Hematopoietic multipotent progenitor cell (in vitro differentiated cells): ENCODE measurements at regions not wholly inside any gene's neighbourhood (a gene's known extent, or its start where the extent isn't known, plus 50 kb on each side); places are given as distances from the start of the nearest gene placed in this dataset.

Source experiments
- DNase-seq, 3 donors: peaks; one replicate each; pipeline ENCODE4 v3.0.0-alpha.2; 2011 to 2015; ENCODE audit warnings: low read depth in 2 of 3, low spot score in 2 of 3

- DNase-seq: no peak
Observed at GRCh38 chr2:37471104-37471503, 126.7 kb downstream of the QPCT start.

- no peak for DNase-seq
Observed at GRCh38 chr2:37471994-37472393, 127.6 kb downstream of the QPCT start.

DNA sequence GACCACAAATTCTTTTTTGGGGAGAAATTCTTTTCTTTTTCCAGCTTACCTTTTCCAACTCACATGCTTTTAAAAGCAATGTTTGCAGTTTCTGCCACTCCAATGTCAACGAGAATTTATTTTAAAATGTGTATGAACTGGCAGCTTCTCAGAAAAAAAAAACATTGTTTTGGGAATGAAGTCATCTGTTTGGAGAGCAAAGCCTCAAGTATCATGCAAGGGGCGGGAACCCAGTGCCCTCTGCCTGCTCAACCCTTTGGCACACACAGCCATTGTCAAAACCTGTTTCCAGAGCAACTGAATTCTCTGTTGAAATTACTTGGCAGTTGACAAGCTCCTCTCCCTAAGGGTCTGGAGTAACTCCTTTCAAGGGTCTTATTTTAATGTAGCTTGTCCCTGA is 128.5 kb downstream of the QPCT start:
- no peak for DNase-seq

GRCh38 chr2:37476411-37476810 is 132.0 kb downstream of the QPCT start:
- DNase-seq: no peak

- DNase-seq: no peak
Observed at GRCh38 chr2:37477921-37478320, 133.5 kb downstream of the QPCT start.

DNA sequence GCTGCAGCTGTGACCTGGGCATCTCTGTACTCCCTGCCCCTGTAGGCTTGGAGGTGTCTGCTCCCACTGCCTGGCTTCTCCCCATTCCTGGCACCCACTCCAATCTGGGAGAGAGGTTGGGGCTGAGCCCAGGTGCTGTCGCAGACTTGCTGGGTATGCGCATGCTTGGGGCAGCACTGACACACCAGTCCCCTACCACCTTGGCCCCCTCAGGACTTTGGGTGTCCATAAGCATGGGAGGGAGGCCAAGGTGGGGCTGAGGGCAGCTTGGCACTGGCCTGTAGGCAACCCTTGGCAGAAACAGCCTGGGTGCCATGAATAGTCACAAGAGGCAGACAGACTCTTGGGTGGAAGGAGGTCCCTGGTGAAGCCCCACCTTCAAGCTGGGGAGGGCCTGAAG is 136.8 kb downstream of the QPCT start:
- DNase-seq: no peak

DNA sequence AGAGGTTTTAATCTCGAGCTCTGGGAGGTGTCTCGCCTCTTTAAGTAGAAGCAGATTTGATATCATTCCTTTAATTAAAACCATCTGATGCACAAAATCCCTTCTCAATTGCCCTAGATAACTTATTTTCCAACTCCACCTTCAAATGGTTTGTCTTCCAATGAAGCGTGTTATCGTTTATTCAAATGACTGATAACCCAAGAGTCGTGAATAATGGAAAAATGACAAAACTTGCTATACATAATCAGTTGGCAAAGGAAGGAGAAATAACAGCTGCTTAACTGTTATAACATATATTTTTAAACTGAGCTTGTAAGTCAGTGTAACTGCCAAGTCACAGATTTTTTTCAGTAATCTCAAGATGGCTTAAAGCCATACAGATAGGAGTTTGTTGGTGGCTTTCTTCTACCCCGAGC is 144.6 kb downstream of the QPCT start:
- no peak for DNase-seq

GRCh38 chr2:37489536-37489935 is 145.1 kb downstream of the QPCT start:
- DNase-seq: no peak

GRCh38 chr2:37493425-37493824 is 149.0 kb downstream of the QPCT start:
- DNase-seq: no peak

GRCh38 chr2:37499113-37499512 is 154.7 kb downstream of the QPCT start:
- DNase-seq: no peak

DNA sequence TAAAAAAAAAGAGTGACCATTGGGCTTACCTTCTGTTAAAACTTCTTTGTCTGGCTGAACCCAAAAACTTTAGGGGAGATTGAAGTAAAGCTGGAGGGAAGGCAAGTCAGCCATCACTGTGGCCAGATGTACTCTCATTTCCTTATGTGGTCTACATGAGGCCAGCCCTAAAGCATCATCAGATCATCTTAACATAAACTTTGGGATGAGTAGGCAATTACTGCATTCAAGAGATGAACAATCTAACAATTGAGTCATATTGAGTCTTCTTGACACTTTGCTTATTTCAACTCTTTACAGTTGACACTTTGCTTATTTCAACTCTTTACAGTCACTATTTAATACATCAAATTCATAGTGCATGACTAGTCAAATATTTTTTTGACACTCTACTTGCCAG is 155.6 kb downstream of the QPCT start:
- peak in 1 of 3 donors; percentile 5 for DNase-seq

DNA sequence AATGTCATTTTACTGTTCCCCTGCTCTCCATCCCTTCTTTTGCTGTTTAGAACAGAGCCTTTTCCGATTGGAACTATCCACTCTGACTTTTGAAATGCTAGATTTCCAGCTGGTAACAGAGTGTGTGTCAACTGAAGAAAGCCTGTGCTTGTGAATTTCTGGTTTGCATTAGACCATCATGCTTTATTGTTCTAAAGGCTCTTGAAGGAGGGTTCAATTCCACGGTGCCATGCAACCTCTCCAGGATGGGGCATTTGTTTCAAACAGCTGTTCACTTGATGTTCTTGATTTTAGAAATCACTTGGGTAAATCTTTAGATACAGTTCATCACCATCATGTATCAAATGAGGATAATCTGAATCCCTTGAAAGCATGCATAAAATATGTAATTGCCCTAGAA is 156.7 kb downstream of the QPCT start:
- DNase-seq: no peak

- no peak for DNase-seq
Observed at GRCh38 chr2:37506407-37507050, 162.1 kb downstream of the QPCT start.

DNA sequence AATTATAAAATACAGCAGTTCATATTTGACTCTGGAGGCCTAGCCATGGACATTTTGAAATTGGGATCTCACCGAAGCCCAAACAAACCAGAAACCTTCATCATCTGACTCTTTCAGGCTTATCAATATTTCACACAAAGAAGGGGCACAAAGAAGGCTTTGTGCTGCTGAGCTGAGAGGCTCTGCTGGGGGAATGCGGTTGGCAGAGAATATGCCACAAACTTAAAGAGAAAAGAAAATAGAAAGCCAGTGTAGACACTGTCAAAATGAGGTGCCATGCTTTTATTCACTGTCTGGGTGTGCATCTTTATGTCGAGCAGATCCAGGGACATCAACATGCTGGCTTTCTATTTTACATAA is 162.6 kb downstream of the QPCT start:
- no peak for DNase-seq

DNA sequence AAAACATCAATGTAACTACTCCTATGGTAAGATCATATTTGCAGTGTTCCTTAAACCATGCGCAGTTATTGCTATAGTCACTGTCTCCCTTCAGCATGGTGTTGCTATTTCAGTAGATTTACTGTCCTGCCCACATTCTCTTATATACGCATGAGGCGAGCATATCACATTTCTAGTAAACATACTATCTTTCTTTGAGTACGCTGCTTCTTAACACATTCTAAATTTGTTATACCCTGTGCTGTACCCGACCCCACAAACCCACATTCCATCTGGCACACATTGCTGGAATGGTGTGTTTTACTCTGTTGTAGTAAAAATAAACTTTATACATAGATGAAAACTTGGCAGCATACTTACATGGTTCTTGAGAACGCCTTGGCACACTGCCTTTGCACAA is 163.3 kb downstream of the QPCT start:
- no peak for DNase-seq

DNA sequence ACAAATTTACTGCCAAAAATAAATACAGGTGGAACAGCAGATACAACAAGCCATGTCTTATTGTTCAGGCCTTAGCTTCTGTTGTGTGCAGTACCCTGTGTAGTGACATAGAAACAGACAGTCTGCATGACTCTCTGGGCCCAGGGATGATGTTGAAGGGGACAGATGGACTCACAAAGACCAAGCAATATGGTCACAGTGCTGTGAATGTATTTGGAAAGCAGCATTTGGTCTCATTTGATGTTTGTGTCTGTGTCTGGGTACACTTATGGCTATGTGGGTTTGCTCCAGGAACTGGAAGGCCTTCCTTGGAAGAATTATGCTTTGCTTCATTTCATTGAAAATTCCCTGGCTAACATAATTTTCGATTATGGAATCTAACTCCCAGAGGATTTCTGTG is 158.5 kb downstream of the CDC42EP3 start:
- no peak for DNase-seq

- no peak for DNase-seq
Observed at GRCh38 chr2:37523814-37524362, 147.6 kb downstream of the CDC42EP3 start.

- no peak for DNase-seq
Observed at GRCh38 chr2:37526323-37526722, 145.1 kb downstream of the CDC42EP3 start.

GRCh38 chr2:37526856-37527255 is 144.6 kb downstream of the CDC42EP3 start:
- no peak for DNase-seq

GRCh38 chr2:37527361-37527760 is 144.1 kb downstream of the CDC42EP3 start:
- DNase-seq: peak in 2 of 3 donors; percentile 5 to 65

- no peak for DNase-seq
Observed at GRCh38 chr2:37529830-37530415, 141.5 kb downstream of the CDC42EP3 start.

DNA sequence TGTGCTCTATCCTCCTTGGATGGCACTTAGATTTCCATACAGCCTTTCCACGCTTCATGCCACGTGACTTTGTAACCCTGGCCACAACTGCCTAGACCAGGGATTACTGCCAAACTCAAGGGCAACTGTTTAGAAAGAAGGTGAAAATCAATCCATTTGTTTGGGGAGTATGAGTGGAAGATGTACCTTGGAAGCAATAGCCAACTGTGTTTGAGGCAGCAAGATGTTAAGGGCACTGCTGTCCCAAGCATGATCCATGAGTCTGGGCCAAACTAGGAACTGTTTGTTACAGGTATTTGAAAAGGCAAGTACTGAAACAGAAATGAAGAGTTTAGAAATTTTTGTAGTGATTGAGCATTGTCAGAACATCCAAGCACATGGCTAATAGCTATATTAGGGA is 138.9 kb downstream of the CDC42EP3 start:
- DNase-seq: no peak

DNA sequence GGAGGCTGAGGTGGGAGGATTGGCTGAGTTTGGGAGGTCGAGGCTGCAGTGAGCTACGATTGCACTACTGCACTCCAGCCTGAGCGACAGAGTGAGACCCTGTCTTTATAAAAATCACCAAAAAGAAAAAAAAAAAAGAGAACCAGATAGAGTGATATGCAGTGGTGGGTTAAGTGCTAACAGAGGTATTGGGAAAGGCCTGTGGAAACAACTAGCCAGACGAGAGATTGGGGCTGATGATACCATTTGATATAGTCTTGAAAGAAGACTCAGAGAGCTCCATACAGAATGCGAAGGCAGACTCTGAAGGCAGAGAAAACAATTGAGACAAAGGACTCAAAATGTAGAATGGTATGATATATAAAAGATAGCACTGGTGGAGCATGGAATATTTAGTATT is 134.1 kb downstream of the CDC42EP3 start:
- DNase-seq: no peak
